Liver (tissue), 8 donors: ENCODE measurements at regions not wholly inside any gene's neighbourhood (a gene's known extent, or its start where the extent isn't known, plus 50 kb on each side); places are given as distances from the start of the nearest gene placed in this dataset.

Experiments used
- DNase-seq: peaks from one replicate; pipeline ENCODE4 v3.0.0-alpha.2; 2017; ENCODE audit warnings: low spot score
- H3K27ac ChIP-seq, 2 donors: one replicate each; pipeline ENCODE4 v1.7.0; 2013; ENCODE audit warnings: inconsistent platforms in 2 of 2, low read length in 2 of 2, control low read depth in 1 of 2, low read depth in 1 of 2, mild to moderate bottlenecking in 1 of 2
- H3K27me3 ChIP-seq, 4 donors: one replicate each; pipeline versions ENCODE4 v1.6.1 to v1.7.0; 2013; ENCODE audit warnings: low read length in 3 of 4, inconsistent platforms in 1 of 4, mild to moderate bottlenecking in 1 of 4, moderate library complexity in 1 of 4; ENCODE audit not compliant: control insufficient read depth in 4 of 4, insufficient read depth in 4 of 4
- H3K36me3 ChIP-seq, 4 donors: one replicate each; pipeline versions ENCODE4 v1.6.1 to v1.7.0; 2013; ENCODE audit warnings: low read length in 3 of 4, mild to moderate bottlenecking in 3 of 4, low read depth in 1 of 4, moderate library complexity in 1 of 4; ENCODE audit not compliant: control insufficient read depth in 4 of 4, insufficient read depth in 3 of 4
- H3K4me1 ChIP-seq, 4 donors: one replicate each; pipeline versions ENCODE4 v1.6.1 to v1.7.0; 2013; ENCODE audit warnings: low read length in 3 of 4, mild to moderate bottlenecking in 3 of 4, moderate library complexity in 1 of 4; ENCODE audit not compliant: control insufficient read depth in 4 of 4, insufficient read depth in 4 of 4
- H3K4me3 ChIP-seq, 3 donors: one replicate each; pipeline versions ENCODE4 v1.6.1 to v1.7.0; 2013; ENCODE audit warnings: low read length in 3 of 3, control low read depth in 1 of 3, low read depth in 1 of 3, mild to moderate bottlenecking in 1 of 3
- H3K9ac ChIP-seq, 2 donors: one replicate each; pipeline ENCODE4 v1.7.0; 2013; ENCODE audit warnings: low read length in 2 of 2, mild to moderate bottlenecking in 2 of 2, moderate library complexity in 2 of 2, control low read depth in 1 of 2, low read depth in 1 of 2
- H3K9me3 ChIP-seq, 4 donors: one replicate each; pipeline versions ENCODE4 v1.6.1 to v1.7.0; 2013; ENCODE audit warnings: low read length in 3 of 4; ENCODE audit not compliant: control insufficient read depth in 4 of 4
- EGR1 ChIP-seq, 2 donors: IDR thresholded peaks; 2 replicates each; pipeline ENCODE4 v1.6.1; 2016 to 2018; ENCODE audit warnings: antibody characterized with exemption in 2 of 2, low read depth in 2 of 2
- FOXA1 ChIP-seq: IDR thresholded peaks from 2 replicates; pipeline ENCODE4 v1.6.1; 2016; ENCODE audit warnings: antibody characterized with exemption
- FOXA2 ChIP-seq: IDR thresholded peaks from 2 replicates; pipeline ENCODE4 v1.6.1; 2016; ENCODE audit warnings: antibody characterized with exemption
- HNF4A ChIP-seq, 2 donors: conservative IDR thresholded peaks; 2 replicates each; pipeline ENCODE4 v1.6.1; 2016; ENCODE audit warnings: antibody characterized with exemption in 2 of 2, mild to moderate bottlenecking in 2 of 2
- HNF4G ChIP-seq: IDR thresholded peaks from 2 replicates; pipeline ENCODE4 v1.6.1; 2016; ENCODE audit warnings: antibody characterized with exemption
- JUND ChIP-seq, 2 donors: IDR thresholded peaks; 2 replicates each; pipeline ENCODE4 v1.6.1; 2016; ENCODE audit warnings: antibody characterized with exemption in 2 of 2
- RAD21 ChIP-seq, 2 donors: IDR thresholded peaks; 2 replicates each; pipeline ENCODE4 v1.6.1; 2016; ENCODE audit warnings: antibody characterized with exemption in 2 of 2, mild to moderate bottlenecking in 2 of 2
- RXRA ChIP-seq, 2 donors: IDR thresholded peaks; 2 replicates each; pipeline ENCODE4 v1.6.1; 2017 to 2018; ENCODE audit warnings: antibody characterized with exemption in 2 of 2, mild to moderate bottlenecking in 1 of 2
- SP1 ChIP-seq: IDR thresholded peaks from 2 replicates; pipeline ENCODE4 v1.6.1; 2018; ENCODE audit warnings: antibody characterized with exemption, mild to moderate bottlenecking
- TAF1 ChIP-seq: conservative IDR thresholded peaks from 2 replicates; pipeline ENCODE4 v1.6.1; 2016; ENCODE audit warnings: antibody characterized with exemption, mild to moderate bottlenecking
- YY1 ChIP-seq: IDR thresholded peaks from 2 replicates; pipeline ENCODE4 v1.6.1; 2016; ENCODE audit warnings: antibody characterized with exemption, mild to moderate bottlenecking
- WGBS: extraction: QIAGEN DNeasy Blood & Tissue Kit; methylation state at CpG from one replicate; pipeline ENCODE4 v1.1.7; 2013; 5-methylcytosine and 5-hydroxymethylcytosine counted together
- TF ChIP-seq, protein P1 (sequence below): IDR thresholded peaks from 2 replicates; pipeline ENCODE4 v1.6.1; 2016; ENCODE audit warnings: antibody characterized with exemption, mild to moderate bottlenecking
- TF ChIP-seq, protein P2 (sequence below): IDR thresholded peaks from 2 replicates; pipeline ENCODE4 v1.6.1; 2016; ENCODE audit warnings: antibody characterized with exemption
- TF ChIP-seq, protein P3 (sequence below): IDR thresholded peaks from 2 replicates; pipeline ENCODE4 v1.6.1; 2016; ENCODE audit warnings: antibody characterized with exemption
- TF ChIP-seq, protein P4 (sequence below): IDR thresholded peaks from 2 replicates; pipeline ENCODE4 v1.6.1; 2016; ENCODE audit warnings: antibody characterized with exemption
- TF ChIP-seq, protein P5 (sequence below): fragments of 150-350 bp; IDR thresholded peaks from 2 replicates; pipeline ENCODE4 v1.5.1; 2017; ENCODE audit warnings: improper control_type of control experiment, low read depth, low read length; ENCODE audit not compliant: missing input control
- donor health status: healthy.
- donor health status: healthy.
- donor health status: healthy.
- donor health status: healthy.
- donor health status: healthy.

DNA sequence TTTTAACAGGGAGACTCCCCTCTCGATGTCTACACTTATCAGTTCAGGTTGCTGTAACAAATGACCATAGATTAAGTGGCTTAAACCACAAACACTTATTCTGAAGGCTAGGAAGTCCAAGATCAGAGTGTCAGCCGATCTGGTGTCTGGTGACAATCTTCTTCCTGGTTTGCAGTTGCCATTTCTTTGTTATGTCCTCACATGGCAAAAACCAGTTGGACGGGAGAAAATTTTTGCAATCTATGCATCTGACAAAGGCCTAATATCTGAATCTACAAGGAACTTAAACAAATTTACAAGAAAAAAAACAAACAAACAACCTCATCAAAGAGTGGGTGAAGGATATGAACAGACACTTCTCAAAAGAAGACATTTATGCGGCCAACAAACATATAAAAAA, 116.9 kb upstream of the FOXB1 start:
- no peak for TF ChIP-seq EGR1 (IDR thresholded peaks at IDR 0.05; ENCODE audit: low read depth in 2 of 2)
- Histone ChIP-seq H3K27ac (no peak overlapping the region), H3K9ac (no peak overlapping the region), H3K9me3 (peaks cover 0 to 5% (median 2%) of the 10 kb centered on the region in 4 donors), H3K4me3 (no peak overlapping the region), H3K4me1 (no peaks in the 10 kb centered on the region), H3K36me3 (no peaks in the 10 kb centered on the region), H3K27me3 (peaks cover 0 to 2% (median 0%) of the 10 kb centered on the region in 4 donors)
- WGBS, result 64% methylated on average over 4 of the region's 4 CpGs
- no peak for DNase-seq

DNA sequence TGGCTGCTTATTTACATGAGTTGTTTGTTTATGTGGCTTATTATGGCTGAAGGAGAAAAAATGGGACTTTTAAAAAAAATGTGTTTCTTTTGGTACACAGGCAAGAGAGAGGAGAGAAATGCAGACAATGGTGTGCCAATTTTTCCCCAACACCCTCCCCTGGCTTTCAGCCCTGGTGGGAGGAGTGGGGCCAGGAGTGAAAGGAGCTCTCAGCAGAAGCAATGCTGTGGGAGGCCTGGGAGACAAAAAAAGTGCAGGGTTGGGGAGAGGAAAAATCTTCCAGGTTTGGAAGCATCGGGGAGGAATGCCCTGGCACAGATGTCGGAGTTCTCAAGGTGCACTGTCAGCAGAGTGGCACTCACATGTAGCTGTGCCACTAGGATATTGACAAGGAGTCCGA, 117.7 kb upstream of the FOXB1 start:
- Histone ChIP-seq H3K4me3 (no peak overlapping the region), H3K9me3 (peaks cover 0 to 5% (median 2%) of the 10 kb centered on the region in 4 donors), H3K4me1 (no peaks in the 10 kb centered on the region), H3K36me3 (no peaks in the 10 kb centered on the region), H3K27me3 (peaks cover 0 to 2% (median 0%) of the 10 kb centered on the region in 4 donors), H3K9ac (no peak overlapping the region), H3K27ac (no peak overlapping the region)
- no peak for DNase-seq
- TF ChIP-seq, protein P1, sequence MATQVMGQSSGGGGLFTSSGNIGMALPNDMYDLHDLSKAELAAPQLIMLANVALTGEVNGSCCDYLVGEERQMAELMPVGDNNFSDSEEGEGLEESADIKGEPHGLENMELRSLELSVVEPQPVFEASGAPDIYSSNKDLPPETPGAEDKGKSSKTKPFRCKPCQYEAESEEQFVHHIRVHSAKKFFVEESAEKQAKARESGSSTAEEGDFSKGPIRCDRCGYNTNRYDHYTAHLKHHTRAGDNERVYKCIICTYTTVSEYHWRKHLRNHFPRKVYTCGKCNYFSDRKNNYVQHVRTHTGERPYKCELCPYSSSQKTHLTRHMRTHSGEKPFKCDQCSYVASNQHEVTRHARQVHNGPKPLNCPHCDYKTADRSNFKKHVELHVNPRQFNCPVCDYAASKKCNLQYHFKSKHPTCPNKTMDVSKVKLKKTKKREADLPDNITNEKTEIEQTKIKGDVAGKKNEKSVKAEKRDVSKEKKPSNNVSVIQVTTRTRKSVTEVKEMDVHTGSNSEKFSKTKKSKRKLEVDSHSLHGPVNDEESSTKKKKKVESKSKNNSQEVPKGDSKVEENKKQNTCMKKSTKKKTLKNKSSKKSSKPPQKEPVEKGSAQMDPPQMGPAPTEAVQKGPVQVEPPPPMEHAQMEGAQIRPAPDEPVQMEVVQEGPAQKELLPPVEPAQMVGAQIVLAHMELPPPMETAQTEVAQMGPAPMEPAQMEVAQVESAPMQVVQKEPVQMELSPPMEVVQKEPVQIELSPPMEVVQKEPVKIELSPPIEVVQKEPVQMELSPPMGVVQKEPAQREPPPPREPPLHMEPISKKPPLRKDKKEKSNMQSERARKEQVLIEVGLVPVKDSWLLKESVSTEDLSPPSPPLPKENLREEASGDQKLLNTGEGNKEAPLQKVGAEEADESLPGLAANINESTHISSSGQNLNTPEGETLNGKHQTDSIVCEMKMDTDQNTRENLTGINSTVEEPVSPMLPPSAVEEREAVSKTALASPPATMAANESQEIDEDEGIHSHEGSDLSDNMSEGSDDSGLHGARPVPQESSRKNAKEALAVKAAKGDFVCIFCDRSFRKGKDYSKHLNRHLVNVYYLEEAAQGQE, result no peak
- TF ChIP-seq, protein P2, sequence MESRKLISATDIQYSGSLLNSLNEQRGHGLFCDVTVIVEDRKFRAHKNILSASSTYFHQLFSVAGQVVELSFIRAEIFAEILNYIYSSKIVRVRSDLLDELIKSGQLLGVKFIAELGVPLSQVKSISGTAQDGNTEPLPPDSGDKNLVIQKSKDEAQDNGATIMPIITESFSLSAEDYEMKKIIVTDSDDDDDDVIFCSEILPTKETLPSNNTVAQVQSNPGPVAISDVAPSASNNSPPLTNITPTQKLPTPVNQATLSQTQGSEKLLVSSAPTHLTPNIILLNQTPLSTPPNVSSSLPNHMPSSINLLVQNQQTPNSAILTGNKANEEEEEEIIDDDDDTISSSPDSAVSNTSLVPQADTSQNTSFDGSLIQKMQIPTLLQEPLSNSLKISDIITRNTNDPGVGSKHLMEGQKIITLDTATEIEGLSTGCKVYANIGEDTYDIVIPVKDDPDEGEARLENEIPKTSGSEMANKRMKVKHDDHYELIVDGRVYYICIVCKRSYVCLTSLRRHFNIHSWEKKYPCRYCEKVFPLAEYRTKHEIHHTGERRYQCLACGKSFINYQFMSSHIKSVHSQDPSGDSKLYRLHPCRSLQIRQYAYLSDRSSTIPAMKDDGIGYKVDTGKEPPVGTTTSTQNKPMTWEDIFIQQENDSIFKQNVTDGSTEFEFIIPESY, result no peak
- TF ChIP-seq FOXA1 (no peak), YY1 (no peak), TAF1 (no peak), HNF4G (no peak), EGR1 (IDR thresholded peaks at IDR 0.05; ENCODE audit: low read depth in 2 of 2) (no peak), SP1 (no peak), RXRA (IDR thresholded peaks at IDR 0.05) (no peak)
- TF ChIP-seq, protein P3, sequence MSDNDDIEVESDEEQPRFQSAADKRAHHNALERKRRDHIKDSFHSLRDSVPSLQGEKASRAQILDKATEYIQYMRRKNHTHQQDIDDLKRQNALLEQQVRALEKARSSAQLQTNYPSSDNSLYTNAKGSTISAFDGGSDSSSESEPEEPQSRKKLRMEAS, result no peak
- TF ChIP-seq, protein P4, sequence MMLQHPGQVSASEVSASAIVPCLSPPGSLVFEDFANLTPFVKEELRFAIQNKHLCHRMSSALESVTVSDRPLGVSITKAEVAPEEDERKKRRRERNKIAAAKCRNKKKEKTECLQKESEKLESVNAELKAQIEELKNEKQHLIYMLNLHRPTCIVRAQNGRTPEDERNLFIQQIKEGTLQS, result no peak
- 83% methylated on average over 3 of the region's 3 CpGs for WGBS

DNA sequence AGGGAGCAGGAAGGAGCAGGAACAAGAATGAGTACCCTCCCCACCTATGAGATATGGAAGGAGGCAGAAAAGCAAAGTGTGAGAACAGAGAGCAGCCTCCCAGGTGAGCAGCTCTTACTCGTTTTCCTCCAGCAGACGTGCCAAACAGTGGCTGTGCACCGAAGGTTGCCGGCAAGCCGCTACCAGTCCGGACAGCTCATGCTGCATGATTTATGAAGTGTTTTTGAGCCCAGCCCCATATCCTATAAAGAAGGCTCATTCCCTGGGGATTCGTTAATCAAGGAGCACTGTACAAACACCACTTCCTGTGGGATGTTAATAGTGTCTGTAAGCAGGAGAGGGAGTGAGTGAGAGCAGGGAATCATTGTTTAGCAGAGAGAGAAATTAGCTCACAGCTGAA, 118.3 kb upstream of the FOXB1 start:
- no peaks in the 10 kb centered on the region for H3K36me3 ChIP-seq
- H3K9ac ChIP-seq, result no peak overlapping the region
- 17% methylated on average over 7 of the region's 7 CpGs for WGBS
- TF ChIP-seq TAF1 (no peak), JUND (IDR thresholded peaks at IDR 0.05) (no peak), FOXA2 (no peak), HNF4A (conservative IDR thresholded peaks at IDR 0.05) (no peak), YY1 (no peak), HNF4G (no peak), RAD21 (IDR thresholded peaks at IDR 0.05) (no peak), EGR1 (IDR thresholded peaks at IDR 0.05; ENCODE audit: low read depth in 2 of 2) (no peak)
- TF ChIP-seq, protein P5, sequence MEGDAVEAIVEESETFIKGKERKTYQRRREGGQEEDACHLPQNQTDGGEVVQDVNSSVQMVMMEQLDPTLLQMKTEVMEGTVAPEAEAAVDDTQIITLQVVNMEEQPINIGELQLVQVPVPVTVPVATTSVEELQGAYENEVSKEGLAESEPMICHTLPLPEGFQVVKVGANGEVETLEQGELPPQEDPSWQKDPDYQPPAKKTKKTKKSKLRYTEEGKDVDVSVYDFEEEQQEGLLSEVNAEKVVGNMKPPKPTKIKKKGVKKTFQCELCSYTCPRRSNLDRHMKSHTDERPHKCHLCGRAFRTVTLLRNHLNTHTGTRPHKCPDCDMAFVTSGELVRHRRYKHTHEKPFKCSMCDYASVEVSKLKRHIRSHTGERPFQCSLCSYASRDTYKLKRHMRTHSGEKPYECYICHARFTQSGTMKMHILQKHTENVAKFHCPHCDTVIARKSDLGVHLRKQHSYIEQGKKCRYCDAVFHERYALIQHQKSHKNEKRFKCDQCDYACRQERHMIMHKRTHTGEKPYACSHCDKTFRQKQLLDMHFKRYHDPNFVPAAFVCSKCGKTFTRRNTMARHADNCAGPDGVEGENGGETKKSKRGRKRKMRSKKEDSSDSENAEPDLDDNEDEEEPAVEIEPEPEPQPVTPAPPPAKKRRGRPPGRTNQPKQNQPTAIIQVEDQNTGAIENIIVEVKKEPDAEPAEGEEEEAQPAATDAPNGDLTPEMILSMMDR, result no peak
- TF ChIP-seq, protein P1, result no peak
- TF ChIP-seq, protein P3, result no peak

More for the DNA sequence above, 118.3 kb upstream of the FOXB1 start:
- Histone ChIP-seq H3K9me3 (peaks cover 0 to 5% (median 2%) of the 10 kb centered on the region in 4 donors), H3K27me3 (peaks cover 0 to 2% (median 0%) of the 10 kb centered on the region in 4 donors), H3K4me3 (no peak overlapping the region), H3K4me1 (no peaks in the 10 kb centered on the region), H3K27ac (no peak overlapping the region)
- DNase-seq, result no peak
